ENCODE measurements at regions not wholly inside any gene's neighbourhood (a gene's known extent, or its start where the extent isn't known, plus 50 kb on each side); places are given as distances from the start of the nearest gene placed in this dataset.

DNA sequence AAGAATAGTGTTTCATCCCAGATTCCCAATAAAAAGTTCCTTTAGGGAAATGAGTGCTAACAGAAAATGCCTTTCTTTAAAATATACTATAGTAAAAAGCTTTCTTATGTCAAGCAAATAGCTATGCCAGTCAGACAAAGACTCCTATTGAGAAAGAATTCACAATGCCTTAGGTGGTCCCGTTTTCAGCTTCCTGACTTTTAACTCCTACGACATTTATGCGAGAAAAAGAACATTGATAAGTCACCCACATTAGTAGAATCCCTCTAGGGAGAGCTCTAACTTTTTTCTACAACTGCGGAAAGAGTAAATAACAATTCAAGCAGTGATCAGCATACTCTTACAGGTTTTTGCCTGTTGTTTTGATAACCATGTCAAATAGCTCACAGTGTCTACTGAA is 750.8 kb upstream of the ACVR2A start:
- TF ChIP-seq, protein P1, sequence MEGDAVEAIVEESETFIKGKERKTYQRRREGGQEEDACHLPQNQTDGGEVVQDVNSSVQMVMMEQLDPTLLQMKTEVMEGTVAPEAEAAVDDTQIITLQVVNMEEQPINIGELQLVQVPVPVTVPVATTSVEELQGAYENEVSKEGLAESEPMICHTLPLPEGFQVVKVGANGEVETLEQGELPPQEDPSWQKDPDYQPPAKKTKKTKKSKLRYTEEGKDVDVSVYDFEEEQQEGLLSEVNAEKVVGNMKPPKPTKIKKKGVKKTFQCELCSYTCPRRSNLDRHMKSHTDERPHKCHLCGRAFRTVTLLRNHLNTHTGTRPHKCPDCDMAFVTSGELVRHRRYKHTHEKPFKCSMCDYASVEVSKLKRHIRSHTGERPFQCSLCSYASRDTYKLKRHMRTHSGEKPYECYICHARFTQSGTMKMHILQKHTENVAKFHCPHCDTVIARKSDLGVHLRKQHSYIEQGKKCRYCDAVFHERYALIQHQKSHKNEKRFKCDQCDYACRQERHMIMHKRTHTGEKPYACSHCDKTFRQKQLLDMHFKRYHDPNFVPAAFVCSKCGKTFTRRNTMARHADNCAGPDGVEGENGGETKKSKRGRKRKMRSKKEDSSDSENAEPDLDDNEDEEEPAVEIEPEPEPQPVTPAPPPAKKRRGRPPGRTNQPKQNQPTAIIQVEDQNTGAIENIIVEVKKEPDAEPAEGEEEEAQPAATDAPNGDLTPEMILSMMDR (IDR thresholded peaks at IDR 0.05; ENCODE audit: insufficient read depth, low read depth, low read length) = no peak
- no peak for TF ChIP-seq EZH2 (IDR thresholded peaks at IDR 0.05; ENCODE audit: insufficient read depth, low read length)

Measured in astrocyte (in vitro differentiated cells and primary cell).